ENCODE measurements at regions not wholly inside any gene's neighbourhood (a gene's known extent, or its start where the extent isn't known, plus 50 kb on each side); places are given as distances from the start of the nearest gene placed in this dataset.

- H3K27me3 ChIP-seq (replicated peaks; ENCODE audit: insufficient read depth) = no peaks in the 10 kb centered on the region
- WGBS = 57% methylated on average over 2 of the region's 2 CpGs
- no peaks in the 10 kb centered on the region for H3K4me1 ChIP-seq (replicated peaks)
- DNase-seq (ENCODE audit: low spot score) = no peak
- no peaks in the 10 kb centered on the region for H3K36me3 ChIP-seq
- intact Hi-C loops (cut with DNase I) = no loop called here
- H3K4me3 ChIP-seq = no peak overlapping the region
- H3K27ac ChIP-seq = no peak overlapping the region
- no peak for TF ChIP-seq CTCF (IDR thresholded peaks at IDR 0.05)
- TF ChIP-seq POLR2A (IDR thresholded peaks at IDR 0.05) = no peak
- TF ChIP-seq POLR2AphosphoS5 (IDR thresholded peaks at IDR 0.05) = no peak
- H3K9me3 ChIP-seq = no peaks in the 10 kb centered on the region
These were observed 1342.1 kb upstream of the C9orf72 start for GRCh38 chr9:28915202-28915930.

- TF ChIP-seq POLR2AphosphoS5 (IDR thresholded peaks at IDR 0.05) = no peak
- TF ChIP-seq POLR2A (IDR thresholded peaks at IDR 0.05) = no peak
- TF ChIP-seq CTCF (IDR thresholded peaks at IDR 0.05) = no peak
- no peaks in the 10 kb centered on the region for H3K9me3 ChIP-seq
- DNase-seq (ENCODE audit: low spot score) = no peak
- 37% methylated on average over 3 of the region's 3 CpGs for WGBS
- H3K27ac ChIP-seq = no peak overlapping the region
- no peak overlapping the region for H3K4me3 ChIP-seq
- intact Hi-C loops (cut with DNase I) = no loop called here
- no peaks in the 10 kb centered on the region for H3K27me3 ChIP-seq (replicated peaks; ENCODE audit: insufficient read depth)
- no peaks in the 10 kb centered on the region for H3K36me3 ChIP-seq
- no peaks in the 10 kb centered on the region for H3K4me1 ChIP-seq (replicated peaks)
These were observed 1343.1 kb upstream of the C9orf72 start for GRCh38 chr9:28916348-28916747.

- 63% methylated on average over 3 of the region's 3 CpGs for WGBS
- H3K27me3 ChIP-seq (replicated peaks; ENCODE audit: insufficient read depth) = no peaks in the 10 kb centered on the region
These were observed 1348.7 kb upstream of the C9orf72 start for GRCh38 chr9:28921857-28922500.

GRCh38 chr9:28922891-28923290 lies 1349.6 kb upstream of the C9orf72 start:
- DNase-seq (ENCODE audit: low spot score) = no peak
- intact Hi-C loops (cut with DNase I) = no loop called here
- Histone ChIP-seq H3K36me3 (no peaks in the 10 kb centered on the region), H3K9me3 (no peaks in the 10 kb centered on the region), H3K27ac (no peak overlapping the region), H3K4me3 (no peak overlapping the region), H3K4me1 (replicated peaks) (no peaks in the 10 kb centered on the region), H3K27me3 (replicated peaks; ENCODE audit: insufficient read depth) (no peaks in the 10 kb centered on the region)
- TF ChIP-seq POLR2AphosphoS5 (IDR thresholded peaks at IDR 0.05) = no peak
- no peak for TF ChIP-seq CTCF (IDR thresholded peaks at IDR 0.05)
- no peak for TF ChIP-seq POLR2A (IDR thresholded peaks at IDR 0.05)
- WGBS = 43% methylated on average over 4 of the region's 4 CpGs

More at GRCh38 chr9:28921857-28922500, 1348.7 kb upstream of the C9orf72 start:
- DNase-seq (ENCODE audit: low spot score) = no peak
- H3K9me3 ChIP-seq = no peaks in the 10 kb centered on the region
- no peak overlapping the region for H3K27ac ChIP-seq
- no peaks in the 10 kb centered on the region for H3K4me1 ChIP-seq (replicated peaks)
- TF ChIP-seq POLR2AphosphoS5 (IDR thresholded peaks at IDR 0.05) (no peak), POLR2A (IDR thresholded peaks at IDR 0.05) (no peak), CTCF (IDR thresholded peaks at IDR 0.05) (no peak)
- intact Hi-C loops (cut with DNase I) = no loop called here
- no peak overlapping the region for H3K4me3 ChIP-seq
- no peaks in the 10 kb centered on the region for H3K36me3 ChIP-seq

- H3K9me3 ChIP-seq = no peaks in the 10 kb centered on the region
- 37% methylated on average over 3 of the region's 3 CpGs for WGBS
- H3K4me1 ChIP-seq (replicated peaks) = no peaks in the 10 kb centered on the region
- no peak overlapping the region for H3K27ac ChIP-seq
- no peak for TF ChIP-seq POLR2A (IDR thresholded peaks at IDR 0.05)
- H3K36me3 ChIP-seq = no peaks in the 10 kb centered on the region
- no peak overlapping the region for H3K4me3 ChIP-seq
- DNase-seq (ENCODE audit: low spot score) = no peak
- intact Hi-C loops (cut with DNase I) = no loop called here
- H3K27me3 ChIP-seq (replicated peaks; ENCODE audit: insufficient read depth) = no peaks in the 10 kb centered on the region
These were observed 1350.1 kb upstream of the C9orf72 start for GRCh38 chr9:28923351-28923750.

All from prostate gland (tissue), 2 donors.